H1 (cell line): ENCODE measurements at regions not wholly inside any gene's neighbourhood (a gene's known extent, or its start where the extent isn't known, plus 50 kb on each side); places are given as distances from the start of the nearest gene placed in this dataset.

Experiments
- CTCF ChIA-PET: fragments of 300-600 bp; sonication (Branson Sonifier 250); formaldehyde crosslinking; loops from one replicate; lab custom pipeline; 2021; ENCODE audit not compliant: partially characterized antibody; lab: Charles Lee
- POLR2A ChIA-PET: fragments of 300-600 bp; sonication (Branson Sonifier 250); formaldehyde crosslinking; loops from one replicate; lab custom pipeline; 2021; ENCODE audit warnings: inconsistent platforms; ENCODE audit not compliant: partially characterized antibody; lab: Charles Lee
- DNase-seq, 2 experiments: peaks; one replicate each; pipeline versions ENCODE4 v3.0.0 to v3.0.0-alpha.2; 2010 to 2022; ENCODE audit warnings: low spot score in 2 of 2, low read depth in 1 of 2, mixed read lengths in 1 of 2
- FAIRE-seq: peaks from 2 replicates; lab custom pipeline; 2011; peaks lifted over from hg19 to GRCh38; lab: Jason Lieb, UNC
- H2AFZ ChIP-seq: 2 replicates; pipeline ENCODE4 v1.8.1; 2012; ENCODE audit warnings: low read length, inconsistent platforms
- H2AK5ac ChIP-seq: 2 replicates; pipeline ENCODE4 v1.6.1; 2013; ENCODE audit warnings: low read depth, low read length
- H2BK120ac ChIP-seq: replicated peaks from 2 replicates; pipeline ENCODE3; 2013; ENCODE audit warnings: low read depth, low read length, inconsistent platforms
- H2BK12ac ChIP-seq: 2 replicates; pipeline ENCODE4 v1.6.1; 2013; ENCODE audit warnings: low read depth, low read length
- H2BK15ac ChIP-seq: 2 replicates; pipeline ENCODE4 v1.6.1; 2013; ENCODE audit warnings: low read length
- H2BK20ac ChIP-seq: 2 replicates; pipeline ENCODE4 v1.6.1; 2013; ENCODE audit warnings: low read length
- H2BK5ac ChIP-seq: 2 replicates; pipeline ENCODE4 v1.6.1; 2013; ENCODE audit warnings: low read depth, low read length
- H3K14ac ChIP-seq: 2 replicates; pipeline ENCODE4 v1.6.1; 2013; ENCODE audit warnings: inconsistent platforms; ENCODE audit not compliant: insufficient read length
- H3K18ac ChIP-seq: 2 replicates; pipeline ENCODE4 v1.6.1; 2013; ENCODE audit warnings: low read length; ENCODE audit errors: extremely low read depth
- H3K23ac ChIP-seq: 2 replicates; pipeline ENCODE4 v1.6.1; 2013; ENCODE audit warnings: inconsistent platforms; ENCODE audit not compliant: insufficient read length
- H3K23me2 ChIP-seq: 2 replicates; pipeline ENCODE4 v1.6.1; 2013; ENCODE audit warnings: low read depth, low read length
- H3K27ac ChIP-seq: 2 replicates; pipeline ENCODE4 v1.6.1; 2011; ENCODE audit warnings: low read depth, low read length, inconsistent platforms
- H3K27me3 ChIP-seq, 4 experiments: replicated peaks in 1 of 4; 1 replicate in 1 of 4; 2 replicates in 3 of 4; pipeline versions ENCODE4 v1.6.1 to v1.8.1; 2011 to 2013; ENCODE audit warnings: low read length in 3 of 4, mild to moderate bottlenecking in 3 of 4, inconsistent platforms in 2 of 4, mixed read lengths in 2 of 4, moderate library complexity in 1 of 4; ENCODE audit not compliant: control insufficient read depth in 3 of 4, insufficient read depth in 3 of 4; ENCODE audit errors: extremely low read depth in 1 of 4
- H3K36me3 ChIP-seq, 4 experiments: 2 replicates each; pipeline versions ENCODE4 v1.6.1 to v1.8.1; 2011 to 2013; ENCODE audit warnings: mild to moderate bottlenecking in 4 of 4, low read length in 3 of 4, moderate library complexity in 2 of 4, control low read depth in 1 of 4, inconsistent platforms in 1 of 4; ENCODE audit not compliant: insufficient read depth in 4 of 4, control insufficient read depth in 2 of 4
- H3K4ac ChIP-seq: replicated peaks from 2 replicates; pipeline ENCODE3; 2013; ENCODE audit warnings: low read length, low read depth, mixed read lengths, inconsistent platforms; ENCODE audit not compliant: insufficient read length
- H3K4me1 ChIP-seq, 4 experiments: replicated peaks in 1 of 4; 1 replicate in 1 of 4; 2 replicates in 3 of 4; pipeline versions ENCODE4 v1.6.1 to v1.8.1; 2011 to 2013; ENCODE audit warnings: low read length in 3 of 4, inconsistent platforms in 2 of 4, mixed read lengths in 1 of 4; ENCODE audit not compliant: insufficient read depth in 4 of 4, control insufficient read depth in 3 of 4
- H3K4me2 ChIP-seq, 2 experiments: 2 replicates each; pipeline versions ENCODE4 v1.6.1 to v1.8.1; 2011 to 2013; ENCODE audit warnings: low read depth in 2 of 2, low read length in 2 of 2, control low read depth in 1 of 2, inconsistent platforms in 1 of 2, mild to moderate bottlenecking in 1 of 2; ENCODE audit not compliant: insufficient read depth in 1 of 2
- H3K4me3 ChIP-seq, 4 experiments: fragments of 200-600, 300-600 bp in 1 of 4; sonication (generic), shearing (Covaris generic), sonication (Bioruptor Twin) in 1 of 4; 2 replicates each; pipeline versions ENCODE4 v1.5.1 to v1.8.1; 2011 to 2016; ENCODE audit warnings: low read length in 4 of 4, low read depth in 3 of 4, control low read depth in 2 of 4, inconsistent platforms in 2 of 4, mild to moderate bottlenecking in 2 of 4, mixed read lengths in 1 of 4, moderate library complexity in 1 of 4; ENCODE audit not compliant: insufficient read depth in 2 of 4; ENCODE audit errors: extremely low read depth in 1 of 4
- H3K56ac ChIP-seq: replicated peaks from 2 replicates; pipeline ENCODE3; 2013; ENCODE audit warnings: low read depth, mild to moderate bottlenecking, mixed read lengths, low read length, inconsistent platforms; ENCODE audit not compliant: insufficient read length
- H3K79me1 ChIP-seq: 2 replicates; pipeline ENCODE4 v1.6.1; 2013; ENCODE audit warnings: low read depth, low read length, control low read depth
- H3K79me2 ChIP-seq, 2 experiments: 2 replicates each; pipeline versions ENCODE4 v1.6.1 to v1.8.1; 2012 to 2013; ENCODE audit warnings: low read length in 2 of 2, mild to moderate bottlenecking in 2 of 2, inconsistent platforms in 1 of 2; ENCODE audit not compliant: insufficient read depth in 2 of 2, control insufficient read depth in 1 of 2
- H3K9ac ChIP-seq, 4 experiments: replicated peaks in 1 of 4; 1 replicate in 1 of 4; 2 replicates in 3 of 4; pipeline versions ENCODE4 v1.6.1 to v1.8.1; 2011 to 2013; ENCODE audit warnings: low read depth in 3 of 4, low read length in 3 of 4, control low read depth in 2 of 4, mild to moderate bottlenecking in 2 of 4, moderate library complexity in 2 of 4, inconsistent platforms in 1 of 4; ENCODE audit errors: extremely low read depth in 1 of 4
- H3K9me3 ChIP-seq, 2 experiments: 2 replicates each; pipeline versions ENCODE4 v1.6.1 to v1.8.1; 2012 to 2013; ENCODE audit warnings: mild to moderate bottlenecking in 2 of 2, moderate library complexity in 2 of 2, control low read depth in 1 of 2, inconsistent platforms in 1 of 2, low read depth in 1 of 2, low read length in 1 of 2, mixed read lengths in 1 of 2; ENCODE audit not compliant: insufficient read depth in 2 of 2
- H4K20me1 ChIP-seq, 2 experiments: replicated peaks in 1 of 2; 2 replicates each; pipeline versions ENCODE3 to v1.8.1; 2011 to 2013; ENCODE audit warnings: inconsistent platforms in 2 of 2, low read length in 2 of 2, mild to moderate bottlenecking in 1 of 2; ENCODE audit not compliant: insufficient read depth in 2 of 2, control insufficient read depth in 1 of 2
- H4K5ac ChIP-seq: 2 replicates; pipeline ENCODE4 v1.6.1; 2013; ENCODE audit warnings: low read length, low read depth, mixed read lengths, inconsistent platforms; ENCODE audit not compliant: insufficient read length
- H4K8ac ChIP-seq: 2 replicates; pipeline ENCODE4 v1.8.0; 2013; ENCODE audit warnings: mild to moderate bottlenecking, moderate library complexity, low read length, inconsistent platforms; ENCODE audit not compliant: insufficient read depth; ENCODE audit errors: extremely low read depth
- H4K91ac ChIP-seq: replicated peaks from 2 replicates; pipeline ENCODE3; 2013; ENCODE audit warnings: low read length, mixed read lengths, inconsistent platforms; ENCODE audit not compliant: insufficient read length
- CHD2 ChIP-seq: IDR thresholded peaks from 2 replicates; pipeline ENCODE4 v1.6.1; 2012; ENCODE audit warnings: low read length, improper control_type of control experiment
- WGBS, 2 experiments: shearing (Covaris generic) in 1 of 2; methylation state at CpG; one replicate each; pipeline versions ENCODE4 v1.1.6 to v1.1.7; 2013 to 2015; ENCODE audit warnings: low lambda C conversion rate in 2 of 2, mixed read lengths in 2 of 2, inconsistent platforms in 1 of 2, low coverage in 1 of 2, missing lambda C conversion rate in 1 of 2; ENCODE audit not compliant: insufficient replicate concordance in 2 of 2, insufficient coverage in 1 of 2, insufficient read length in 1 of 2; ENCODE audit errors: extremely low coverage in 1 of 2, missing lambda C conversion rate in 1 of 2; 5-methylcytosine and 5-hydroxymethylcytosine counted together

DNA sequence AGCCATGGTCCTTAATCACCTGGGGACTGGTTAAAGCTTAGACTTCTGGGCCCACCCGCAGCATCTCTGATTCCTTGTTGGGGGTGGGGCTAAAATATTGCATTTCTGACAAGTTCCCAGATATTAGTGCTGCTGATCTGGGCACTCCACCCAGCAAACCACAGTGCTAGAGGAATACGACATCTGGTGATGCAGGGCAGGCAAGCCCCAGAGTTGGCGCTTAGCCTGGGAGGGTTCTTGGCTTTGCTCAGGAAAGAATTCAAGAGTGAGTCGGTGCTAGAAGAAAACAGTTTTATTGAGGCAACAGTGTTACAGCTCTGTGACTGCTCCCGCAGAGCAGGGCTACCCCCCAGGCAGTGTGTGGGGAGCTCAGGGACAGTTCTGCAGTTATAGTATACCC lies 210.7 kb downstream of the TFAP2C start:
- no peak for TF ChIP-seq CHD2
- TF ChIP-seq, all 59 proteins: peak for 0
- no peak overlapping the region for H4K8ac ChIP-seq
- no peaks in the 10 kb centered on the region for H4K20me1 ChIP-seq
- no peaks in the 10 kb centered on the region for H3K9me3 ChIP-seq
- H3K23ac ChIP-seq: no peak overlapping the region
- POLR2A ChIA-PET: no interaction called here
- no peak overlapping the region for H4K91ac ChIP-seq
- H2BK12ac ChIP-seq: no peak overlapping the region
- DNase-seq (no peak), FAIRE-seq (no peak)
- no peak overlapping the region for H3K18ac ChIP-seq
- no peak overlapping the region for H2AFZ ChIP-seq
- WGBS, 2 experiments: 95% methylated on average over 5 of the region's 5 CpGs; no CpG with 5 or more reads in 1 of the 2 experiments
- H2BK20ac ChIP-seq: no peak overlapping the region
- H2BK120ac ChIP-seq: no peak overlapping the region
- H3K36me3 ChIP-seq: no peaks in the 10 kb centered on the region
- no peak overlapping the region for H3K4ac ChIP-seq
- no peak overlapping the region for H3K4me2 ChIP-seq
- CTCF ChIA-PET: interaction anchor here (1.9 kb wide), 1 partner anchor 15 kb away, joined by 4 read pairs; no protein-coding TSS in a partner anchor
- H2BK15ac ChIP-seq: no peak overlapping the region
- peaks cover 5% of the 10 kb centered on the region; the same call in 1 of the 2 replicates for H3K23me2 ChIP-seq
- no peaks in the 10 kb centered on the region; a peak in 1 of 7 replicates for H3K27me3 ChIP-seq
- no peak overlapping the region for H3K4me3 ChIP-seq
- no peak overlapping the region for H2AK5ac ChIP-seq
- no peaks in the 10 kb centered on the region for H3K79me1 ChIP-seq
- no peaks in the 10 kb centered on the region for H3K79me2 ChIP-seq
- peaks cover 0 to 5% (median 0%) of the 10 kb centered on the region in 4 experiments; a peak in 3 of 7 replicates for H3K4me1 ChIP-seq
- H3K27ac ChIP-seq: no peak overlapping the region
- no peak overlapping the region for H2BK5ac ChIP-seq
- H3K14ac ChIP-seq: no peak overlapping the region
- no peak overlapping the region for H4K5ac ChIP-seq
- H3K9ac ChIP-seq: no peak overlapping the region
- H3K56ac ChIP-seq: no peak overlapping the region
